ENCODE measurements at regions not wholly inside any gene's neighbourhood (a gene's known extent, or its start where the extent isn't known, plus 50 kb on each side); places are given as distances from the start of the nearest gene placed in this dataset.

GRCh38 chr18:47746615-47747014 is 183.8 kb downstream of the SMAD2 start:
- H3K27ac ChIP-seq, result no peak overlapping the region
- H3K36me3 ChIP-seq (replicated peaks), result no peaks in the 10 kb centered on the region
- no peaks in the 10 kb centered on the region for H3K27me3 ChIP-seq (replicated peaks)
- in situ Hi-C loops (cut with HindIII; ENCODE audit: low pct_ligation_motif_present, low sequenced_read_pairs), result no loop called here
- no peak overlapping the region for H3K4me3 ChIP-seq (ENCODE audit: low read depth, low read length)
- TF ChIP-seq, protein P1, sequence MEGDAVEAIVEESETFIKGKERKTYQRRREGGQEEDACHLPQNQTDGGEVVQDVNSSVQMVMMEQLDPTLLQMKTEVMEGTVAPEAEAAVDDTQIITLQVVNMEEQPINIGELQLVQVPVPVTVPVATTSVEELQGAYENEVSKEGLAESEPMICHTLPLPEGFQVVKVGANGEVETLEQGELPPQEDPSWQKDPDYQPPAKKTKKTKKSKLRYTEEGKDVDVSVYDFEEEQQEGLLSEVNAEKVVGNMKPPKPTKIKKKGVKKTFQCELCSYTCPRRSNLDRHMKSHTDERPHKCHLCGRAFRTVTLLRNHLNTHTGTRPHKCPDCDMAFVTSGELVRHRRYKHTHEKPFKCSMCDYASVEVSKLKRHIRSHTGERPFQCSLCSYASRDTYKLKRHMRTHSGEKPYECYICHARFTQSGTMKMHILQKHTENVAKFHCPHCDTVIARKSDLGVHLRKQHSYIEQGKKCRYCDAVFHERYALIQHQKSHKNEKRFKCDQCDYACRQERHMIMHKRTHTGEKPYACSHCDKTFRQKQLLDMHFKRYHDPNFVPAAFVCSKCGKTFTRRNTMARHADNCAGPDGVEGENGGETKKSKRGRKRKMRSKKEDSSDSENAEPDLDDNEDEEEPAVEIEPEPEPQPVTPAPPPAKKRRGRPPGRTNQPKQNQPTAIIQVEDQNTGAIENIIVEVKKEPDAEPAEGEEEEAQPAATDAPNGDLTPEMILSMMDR (IDR thresholded peaks at IDR 0.05; ENCODE audit: low read depth, low read length, missing control alignments), result no peak
- DNase-seq, result no peak

DNA sequence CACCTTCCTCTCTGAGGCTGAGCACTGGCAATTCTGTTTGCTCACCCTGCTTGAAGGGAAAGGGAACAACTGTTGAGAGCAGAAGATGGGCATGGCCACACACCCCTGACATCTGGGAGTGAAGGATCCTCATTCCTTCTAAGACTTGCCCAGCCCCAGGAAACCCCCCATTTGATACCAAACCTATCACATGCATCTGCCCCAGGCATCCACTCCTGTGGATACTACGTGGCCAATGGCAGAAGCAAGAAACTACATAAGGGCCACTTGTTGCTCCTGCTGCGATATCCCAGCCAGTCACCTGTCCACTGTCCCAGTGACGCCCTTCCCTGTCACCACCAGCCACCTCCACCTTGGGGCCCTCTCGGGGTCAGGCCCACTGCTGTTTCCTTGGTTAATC is 185.2 kb downstream of the SMAD2 start:
- Histone ChIP-seq H3K36me3 (replicated peaks) (no peaks in the 10 kb centered on the region), H3K27ac (no peak overlapping the region), H3K4me3 (ENCODE audit: low read depth, low read length) (no peak overlapping the region), H3K27me3 (replicated peaks) (no peaks in the 10 kb centered on the region)
- TF ChIP-seq, protein P1 (IDR thresholded peaks at IDR 0.05; ENCODE audit: low read depth, low read length, missing control alignments), result no peak
- in situ Hi-C loops (cut with HindIII; ENCODE audit: low pct_ligation_motif_present, low sequenced_read_pairs), result no loop called here
- DNase-seq, result no peak

GRCh38 chr18:47737956-47738355 is 192.5 kb downstream of the SMAD2 start:
- no peaks in the 10 kb centered on the region for H3K27me3 ChIP-seq (replicated peaks)
- in situ Hi-C loops (cut with HindIII; ENCODE audit: low pct_ligation_motif_present, low sequenced_read_pairs), result no loop called here
- TF ChIP-seq, protein P1 (IDR thresholded peaks at IDR 0.05; ENCODE audit: low read depth, low read length, missing control alignments), result no peak
- H3K36me3 ChIP-seq (replicated peaks), result no peaks in the 10 kb centered on the region
- no peak overlapping the region for H3K4me3 ChIP-seq (ENCODE audit: low read depth, low read length)
- DNase-seq, result no peak
- H3K27ac ChIP-seq, result no peak overlapping the region

GRCh38 chr18:47737198-47737830 is 193.1 kb downstream of the SMAD2 start:
- H3K27ac ChIP-seq, result no peak overlapping the region
- H3K27me3 ChIP-seq (replicated peaks), result no peaks in the 10 kb centered on the region
- TF ChIP-seq, protein P1 (IDR thresholded peaks at IDR 0.05; ENCODE audit: low read depth, low read length, missing control alignments), result no peak
- DNase-seq, result no peak
- H3K36me3 ChIP-seq (replicated peaks), result no peaks in the 10 kb centered on the region
- in situ Hi-C loops (cut with HindIII; ENCODE audit: low pct_ligation_motif_present, low sequenced_read_pairs), result no loop called here
- no peak overlapping the region for H3K4me3 ChIP-seq (ENCODE audit: low read depth, low read length)

DNA sequence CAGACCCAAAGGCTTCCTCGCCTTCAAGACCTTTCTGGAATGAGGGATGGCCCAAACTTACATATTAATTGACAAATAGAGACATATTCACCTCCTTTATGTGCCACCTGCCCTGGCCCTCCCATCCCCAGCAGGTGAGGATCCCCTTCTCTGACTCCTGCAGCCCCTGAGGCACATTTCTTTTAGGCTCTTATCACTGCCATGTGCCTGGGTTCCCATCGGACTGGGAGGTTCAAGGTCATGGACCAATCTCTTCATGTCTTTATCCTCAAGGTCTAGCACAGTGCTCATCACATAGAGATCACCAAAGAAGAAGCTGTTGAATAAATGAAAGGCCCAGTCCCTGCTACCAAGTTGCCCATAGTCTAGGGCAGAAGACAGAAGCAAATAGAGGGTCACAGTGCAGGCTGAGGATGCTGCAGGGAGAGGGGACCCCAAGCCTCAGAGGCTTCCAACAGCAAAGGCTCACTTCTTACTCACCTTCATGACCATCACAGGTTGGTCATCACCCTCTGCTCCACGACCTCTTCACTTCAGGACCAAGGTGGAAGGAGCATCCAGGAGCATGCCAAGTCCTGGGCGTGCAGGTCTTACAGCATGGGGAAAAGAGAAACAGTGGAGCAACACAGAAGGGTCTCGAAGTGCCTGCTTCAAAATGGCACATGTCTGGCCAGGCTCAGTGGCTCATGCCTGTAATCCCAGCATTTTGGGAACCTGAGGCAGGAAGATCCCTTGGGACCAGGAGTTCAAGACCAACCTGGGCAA is 193.9 kb downstream of the SMAD2 start:
- no peaks in the 10 kb centered on the region for H3K36me3 ChIP-seq (replicated peaks)
- no peak for DNase-seq
- H3K4me3 ChIP-seq (ENCODE audit: low read depth, low read length), result no peak overlapping the region
- no peak overlapping the region for H3K27ac ChIP-seq
- TF ChIP-seq, protein P1 (IDR thresholded peaks at IDR 0.05; ENCODE audit: low read depth, low read length, missing control alignments), result no peak
- no peaks in the 10 kb centered on the region for H3K27me3 ChIP-seq (replicated peaks)
- in situ Hi-C loops (cut with HindIII; ENCODE audit: low pct_ligation_motif_present, low sequenced_read_pairs), result no loop called here
